COLO829 (cell line): ENCODE measurements at regions not wholly inside any gene's neighbourhood (a gene's known extent, or its start where the extent isn't known, plus 50 kb on each side); places are given as distances from the start of the nearest gene placed in this dataset.

Experiments
- DNase-seq: peaks from one replicate; pipeline ENCODE4 v3.0.0; 2012; ENCODE audit warnings: low spot score

DNA sequence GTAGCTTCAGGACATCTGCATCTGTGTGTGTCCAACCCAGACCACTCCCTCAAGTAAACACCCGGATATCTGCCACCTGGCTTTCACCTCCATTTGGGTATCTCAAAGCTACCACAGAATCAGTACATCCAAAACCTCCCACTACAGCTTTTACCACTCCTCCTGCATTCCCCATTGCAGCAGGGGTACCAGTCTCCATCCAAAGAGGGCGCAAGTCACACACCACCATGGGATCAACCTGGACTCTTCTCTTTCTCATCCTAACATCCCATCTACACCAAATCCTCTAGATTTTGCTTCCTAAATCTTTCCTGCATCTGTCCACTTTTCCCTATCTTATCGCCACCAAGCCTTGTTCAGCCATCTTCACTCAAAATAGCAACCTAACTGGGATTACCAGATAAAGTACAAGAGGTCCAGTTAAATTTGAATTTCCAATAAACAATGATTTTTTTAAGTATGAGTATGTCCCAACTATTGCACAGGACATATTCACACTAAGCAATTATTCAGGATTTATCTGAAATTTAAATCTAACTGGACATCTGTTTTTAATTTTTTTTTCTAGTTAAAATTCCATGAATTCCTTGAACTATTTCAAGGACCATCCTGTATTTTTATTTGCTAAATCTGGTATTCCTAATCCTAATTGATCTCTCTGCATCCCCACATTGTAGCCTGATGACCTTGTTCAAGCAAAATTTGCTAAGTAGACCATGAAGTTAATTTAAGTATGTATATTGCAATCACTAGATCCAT, 164.3 kb upstream of the MLN start:
- DNase-seq = no peak

DNA sequence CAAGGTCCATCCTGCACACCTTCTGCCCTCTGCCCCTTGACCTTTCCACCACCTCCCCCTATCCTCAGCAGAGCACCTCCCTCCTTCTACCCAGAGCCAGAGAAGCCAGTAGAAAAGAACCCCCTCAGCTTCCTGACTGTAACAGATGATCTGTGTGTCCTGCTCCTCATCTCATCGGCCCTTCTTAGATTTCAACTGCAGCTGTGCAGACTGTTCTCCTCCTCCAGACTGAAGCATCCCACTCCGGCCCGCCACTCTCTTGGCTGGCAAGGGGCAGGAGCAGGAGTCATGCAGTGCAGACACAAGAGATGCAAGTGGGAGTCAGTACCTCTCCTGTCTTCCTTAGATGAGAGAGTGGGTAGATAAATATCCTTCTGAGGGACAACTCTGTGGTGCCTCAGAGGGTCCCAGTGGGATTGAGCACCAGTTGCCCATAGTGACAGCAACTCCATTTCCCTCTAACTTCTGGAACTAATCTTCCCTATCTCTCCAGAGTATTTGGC, 163.5 kb upstream of the MLN start:
- no peak for DNase-seq

DNA sequence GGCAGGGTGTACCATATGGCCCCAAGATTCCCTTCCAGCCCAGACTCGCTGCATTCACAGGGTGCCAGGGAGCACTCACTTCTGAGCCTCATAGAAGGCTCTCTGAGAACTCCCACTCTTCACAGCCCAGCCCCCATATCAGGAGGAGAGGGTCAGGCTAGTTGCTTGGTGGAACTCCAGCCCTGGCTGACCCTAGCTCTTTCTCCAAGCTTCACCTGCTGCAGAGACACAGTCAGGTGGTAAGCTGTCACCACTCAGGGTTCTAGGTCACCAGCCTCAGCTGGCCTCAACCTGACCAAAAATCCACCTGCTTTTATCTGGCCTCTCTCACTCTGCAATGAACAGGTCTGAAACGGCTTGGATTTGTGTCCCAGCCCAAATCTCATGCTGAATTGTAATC, 162.7 kb upstream of the MLN start:
- no peak for DNase-seq

DNA sequence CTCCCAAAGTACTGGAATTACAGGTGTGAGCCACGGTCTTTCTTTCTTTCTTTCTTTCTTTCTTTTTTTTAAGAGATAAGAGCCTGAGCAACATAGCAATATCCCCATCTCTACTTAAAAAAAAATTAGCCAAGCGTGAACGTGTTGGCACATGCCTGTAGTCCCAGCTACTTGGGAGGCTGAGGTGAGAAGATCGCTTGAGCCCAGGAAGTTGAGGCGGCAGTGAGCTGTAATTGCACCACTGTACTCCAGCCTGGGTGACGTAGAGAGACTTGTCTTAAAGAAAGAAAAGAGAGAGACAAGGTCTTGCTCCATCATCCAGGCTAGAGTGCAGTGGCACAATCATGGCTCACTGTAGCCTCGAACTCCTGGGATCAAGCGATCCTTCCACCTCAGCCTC, 162.0 kb upstream of the MLN start:
- DNase-seq = no peak

DNA sequence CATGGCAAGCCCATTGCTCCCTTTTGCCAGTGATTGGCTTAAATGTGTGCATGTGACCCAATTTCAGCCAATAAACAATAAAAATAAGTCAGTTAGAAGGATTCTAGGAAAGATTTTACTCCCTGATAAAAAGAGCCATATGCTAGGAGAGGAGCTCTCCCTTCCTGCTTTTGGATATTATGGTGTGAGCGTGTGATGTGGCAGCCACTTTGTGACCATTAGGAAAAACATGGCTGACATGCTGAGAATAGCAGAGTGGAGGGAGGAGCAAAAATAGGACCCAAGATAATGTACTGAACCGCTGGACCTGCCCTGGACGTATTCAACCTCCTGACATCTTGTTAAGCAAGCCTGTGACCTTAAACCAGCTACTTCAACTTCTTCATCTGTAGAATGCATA, 160.6 kb upstream of the MLN start:
- no peak for DNase-seq

DNA sequence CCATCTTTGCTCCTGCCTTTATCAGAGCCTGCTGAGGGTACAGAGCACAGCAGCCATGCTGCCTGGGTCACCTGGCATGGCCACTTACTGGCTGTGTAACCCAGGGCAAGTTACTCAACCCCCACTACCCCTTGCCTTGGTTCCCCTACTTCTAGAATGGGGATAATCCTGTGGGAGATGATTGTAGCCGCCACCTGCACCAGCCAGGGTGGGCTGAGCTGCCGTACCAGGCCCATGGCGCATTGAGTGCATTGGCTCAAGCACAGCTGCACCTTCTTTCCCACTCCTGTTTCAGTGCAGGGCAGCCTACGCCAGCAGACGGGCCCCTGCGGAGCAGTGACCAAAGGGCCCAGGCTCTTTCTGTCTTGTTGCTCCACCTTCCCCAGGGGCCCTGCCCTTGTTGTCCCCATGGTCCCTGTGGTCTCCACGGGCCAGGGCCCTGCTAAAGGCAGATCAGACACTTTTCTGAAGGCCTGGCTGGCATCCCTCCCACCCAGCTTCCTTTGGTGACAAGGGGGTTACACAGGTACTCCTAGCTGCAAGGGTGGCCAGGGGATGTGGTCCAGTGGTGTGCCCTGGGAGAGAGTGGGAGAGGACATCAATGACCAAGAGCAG, 159.4 kb upstream of the MLN start:
- no peak for DNase-seq

DNA sequence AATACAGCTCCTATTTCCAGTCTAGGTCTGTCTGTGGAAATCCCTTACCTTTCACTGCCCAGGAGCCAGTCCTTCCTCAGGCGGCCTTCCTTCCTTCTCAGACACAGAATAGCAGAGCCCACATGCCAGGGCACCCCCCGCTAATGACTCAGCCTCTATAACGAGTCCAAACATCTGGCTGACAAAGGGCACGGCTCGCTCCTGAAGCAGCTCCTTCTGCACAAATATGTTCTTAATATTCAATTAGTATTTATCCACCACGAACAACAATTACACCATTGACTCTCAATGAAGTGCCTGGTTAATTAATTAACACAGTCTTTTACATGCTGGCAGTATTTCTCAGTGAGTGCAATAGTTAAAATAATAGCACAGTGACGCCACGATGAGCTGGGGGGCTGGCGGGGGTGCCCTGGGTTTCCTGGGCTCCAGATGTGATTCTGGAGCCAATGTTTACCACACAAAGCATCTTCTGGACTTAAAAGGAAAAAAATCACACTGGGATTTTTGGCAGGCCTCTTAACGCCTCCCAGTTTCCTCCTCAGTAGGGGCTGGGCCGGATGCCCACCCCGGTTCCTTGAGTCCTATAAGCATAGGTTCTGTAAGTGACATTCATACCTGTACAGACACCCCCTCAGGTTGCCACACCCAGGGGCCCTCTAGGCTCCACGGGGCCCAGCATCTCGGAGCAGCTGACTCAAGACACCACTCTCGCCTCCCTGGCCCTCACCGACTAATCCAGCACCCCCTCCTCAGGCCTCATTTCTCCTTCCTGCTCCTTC, 158.6 kb upstream of the MLN start:
- no peak for DNase-seq

DNA sequence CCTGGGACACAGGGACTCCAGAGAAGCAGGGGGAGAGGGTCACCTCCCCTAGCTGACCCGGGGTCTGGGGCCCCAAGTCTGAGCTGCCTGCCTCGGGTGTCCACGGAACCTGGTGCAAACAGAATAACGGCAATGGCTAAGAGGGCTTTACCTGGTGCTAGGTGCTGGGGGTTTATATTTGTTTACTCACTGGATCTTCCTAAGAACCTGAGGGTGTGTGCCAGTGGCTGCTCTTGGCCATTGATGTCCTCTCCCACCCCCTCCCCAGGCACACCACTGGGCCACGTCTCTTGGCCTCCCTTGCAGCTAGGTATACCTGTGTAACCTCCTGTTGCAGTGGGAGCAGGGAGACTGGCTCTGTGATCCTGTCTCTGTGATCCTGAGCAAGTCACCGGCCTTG, 157.9 kb upstream of the MLN start:
- no peak for DNase-seq

DNA sequence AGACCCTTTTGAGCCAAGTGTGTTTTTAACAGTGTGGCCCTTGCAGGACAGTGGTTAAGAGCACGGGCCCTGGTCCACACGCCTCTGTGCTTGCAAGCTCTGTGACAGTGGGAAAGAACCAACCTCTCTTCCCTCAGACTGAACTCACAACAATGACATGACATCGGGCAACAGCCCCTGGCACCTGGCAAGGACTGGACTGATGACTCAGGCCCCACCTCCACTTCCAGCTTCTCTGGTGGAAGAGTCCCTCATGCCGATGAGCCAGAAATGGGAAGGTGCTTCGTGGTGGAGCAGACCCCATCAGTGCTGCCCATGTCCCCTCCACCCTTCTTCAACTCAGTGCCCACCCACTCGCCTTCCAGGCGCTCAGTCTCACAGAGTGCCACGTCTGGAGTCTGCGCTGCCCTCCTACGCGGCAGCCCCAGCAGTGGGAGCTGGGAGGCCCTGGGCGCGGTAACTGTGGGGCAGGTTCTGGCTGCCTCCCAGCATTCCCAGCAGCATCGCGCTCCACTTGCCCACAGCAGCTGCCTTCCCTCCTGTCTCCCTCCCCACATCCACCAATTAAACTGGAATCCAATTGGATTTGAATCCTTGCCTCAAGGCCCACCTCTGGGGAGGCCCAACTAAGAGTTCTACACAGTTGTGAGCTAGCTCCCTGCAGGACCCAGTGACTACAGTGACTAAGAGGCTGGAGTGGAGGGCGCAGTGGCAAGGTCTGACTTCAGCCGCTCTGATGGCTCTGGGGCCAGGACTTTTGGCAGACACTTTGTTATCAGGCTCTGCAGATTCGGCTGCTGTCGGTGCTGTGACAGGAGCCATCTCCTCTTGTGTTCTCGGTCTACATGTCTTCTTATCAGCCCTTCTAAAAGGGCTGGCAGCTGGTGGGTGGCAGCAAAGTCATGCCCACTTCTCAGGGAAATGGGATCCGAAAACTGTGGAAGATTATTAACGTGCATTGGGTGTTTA, 156.8 kb upstream of the MLN start:
- no peak for DNase-seq

DNA sequence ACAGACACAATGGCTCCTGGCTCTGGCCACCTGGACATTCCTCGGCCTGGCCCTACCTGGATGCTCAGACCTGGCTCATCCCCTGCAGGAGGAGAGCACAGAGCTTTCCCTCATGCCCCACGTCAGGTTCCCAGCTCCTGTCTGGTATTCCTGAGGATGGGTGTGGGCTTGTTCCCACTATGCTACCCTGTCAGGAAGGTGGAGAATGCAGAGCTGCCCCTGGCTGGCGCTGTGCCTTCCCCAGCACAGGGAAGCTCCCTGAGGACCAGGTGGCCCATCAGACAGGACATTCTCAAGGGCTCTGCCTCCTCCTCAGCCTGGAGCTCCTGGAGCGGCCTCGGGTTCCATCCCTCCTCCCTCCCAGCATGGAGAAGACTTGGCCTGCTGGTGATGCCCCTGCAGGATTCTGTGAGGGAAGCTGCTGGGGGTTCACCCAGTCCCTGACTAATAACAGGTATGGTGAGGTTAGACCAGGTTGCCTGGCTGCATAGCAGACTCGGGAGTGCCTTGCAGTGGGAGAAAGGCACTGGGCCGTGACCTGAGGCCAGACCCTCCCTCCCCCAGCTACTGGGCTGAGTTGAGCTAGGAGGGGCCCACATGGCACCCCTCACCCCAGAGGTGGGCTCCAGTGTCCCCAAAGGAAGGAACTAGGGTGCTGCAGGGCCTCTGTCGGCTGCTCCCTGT, 156.0 kb upstream of the MLN start:
- no peak for DNase-seq

DNA sequence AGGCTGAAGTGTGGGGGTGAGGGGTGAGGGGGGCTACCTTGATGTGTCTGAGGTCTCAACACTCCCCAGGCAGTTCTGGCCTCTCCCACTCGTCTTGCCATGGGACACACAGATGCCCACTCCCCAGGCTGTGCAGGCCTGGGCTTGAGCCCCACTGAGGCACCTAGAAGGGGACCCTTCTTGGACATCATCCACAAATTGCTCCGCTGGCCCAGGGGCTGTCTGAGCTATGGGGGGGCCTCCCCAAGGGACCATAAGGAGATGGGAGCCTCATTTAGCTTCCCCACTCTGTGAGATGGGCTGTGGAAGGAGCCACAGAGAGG, 155.5 kb upstream of the MLN start:
- no peak for DNase-seq

DNA sequence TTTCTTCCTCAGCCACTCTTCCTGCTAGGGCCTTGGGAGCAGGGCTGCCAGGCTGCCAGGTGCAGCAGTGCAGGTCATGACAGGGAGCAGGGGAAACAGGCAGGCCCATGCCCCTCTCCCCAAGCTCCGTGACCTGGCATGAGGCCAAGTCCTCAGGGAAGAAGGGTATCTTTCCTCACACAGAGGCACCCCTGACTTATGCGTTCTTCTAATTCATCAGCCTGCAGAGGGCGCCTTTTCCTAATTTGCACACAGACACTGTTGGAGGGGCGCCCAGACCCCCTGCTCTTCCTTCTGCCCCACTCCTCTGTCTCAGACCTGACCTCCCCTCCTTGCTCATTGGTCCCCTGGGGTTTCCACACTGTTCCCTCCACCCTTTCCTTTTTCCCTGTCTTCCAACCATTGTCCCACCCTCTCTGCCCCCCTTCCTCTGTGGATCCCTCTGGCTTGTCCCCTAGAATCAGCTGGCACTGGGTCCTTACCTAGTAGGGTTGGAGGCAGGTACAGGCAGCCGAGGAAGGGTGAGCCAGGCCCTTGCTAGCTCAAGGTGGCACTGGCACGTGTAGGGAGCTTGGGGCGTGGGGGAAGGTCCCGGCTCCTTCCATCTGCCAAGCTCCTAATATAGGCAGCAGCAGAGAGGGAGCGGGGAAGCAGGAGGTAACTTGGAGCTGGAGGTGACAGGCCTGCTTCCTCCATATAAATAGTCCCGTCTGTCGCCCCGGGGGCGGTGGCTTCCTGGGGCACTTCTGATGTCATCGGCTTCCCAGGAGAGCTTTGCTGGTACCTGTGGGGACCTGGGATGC, 154.9 kb upstream of the MLN start:
- no peak for DNase-seq

DNA sequence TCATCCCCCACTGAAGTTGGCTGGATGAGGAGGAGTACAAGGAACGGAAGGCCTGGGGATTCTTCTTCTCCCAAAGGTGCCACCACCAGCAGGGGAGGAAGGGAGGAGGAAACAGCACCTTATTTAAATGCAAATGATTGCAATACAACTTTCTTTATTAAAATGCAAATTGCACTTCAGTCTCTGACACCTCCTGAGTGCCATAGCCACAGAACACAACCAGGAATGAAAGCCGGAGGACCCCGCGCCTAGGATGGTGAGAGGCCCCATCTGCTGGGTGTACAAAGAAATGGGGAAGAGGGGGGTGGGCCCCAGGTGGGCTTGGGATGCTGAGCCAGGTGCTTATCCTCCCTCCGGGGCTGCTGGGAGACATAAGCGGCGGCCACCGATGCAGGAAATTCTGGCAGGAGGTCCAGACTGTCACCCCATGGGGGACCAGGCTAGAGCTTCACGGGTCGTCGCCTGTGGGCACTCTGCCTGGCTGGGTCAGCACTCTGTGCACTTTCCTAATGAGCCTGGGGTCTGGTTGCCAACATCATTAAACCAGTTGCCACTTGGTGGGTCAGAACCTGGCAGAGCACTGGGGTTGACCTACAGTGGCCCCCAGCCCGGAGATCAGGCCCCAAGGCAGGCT, 154.2 kb upstream of the MLN start:
- no peak for DNase-seq

DNA sequence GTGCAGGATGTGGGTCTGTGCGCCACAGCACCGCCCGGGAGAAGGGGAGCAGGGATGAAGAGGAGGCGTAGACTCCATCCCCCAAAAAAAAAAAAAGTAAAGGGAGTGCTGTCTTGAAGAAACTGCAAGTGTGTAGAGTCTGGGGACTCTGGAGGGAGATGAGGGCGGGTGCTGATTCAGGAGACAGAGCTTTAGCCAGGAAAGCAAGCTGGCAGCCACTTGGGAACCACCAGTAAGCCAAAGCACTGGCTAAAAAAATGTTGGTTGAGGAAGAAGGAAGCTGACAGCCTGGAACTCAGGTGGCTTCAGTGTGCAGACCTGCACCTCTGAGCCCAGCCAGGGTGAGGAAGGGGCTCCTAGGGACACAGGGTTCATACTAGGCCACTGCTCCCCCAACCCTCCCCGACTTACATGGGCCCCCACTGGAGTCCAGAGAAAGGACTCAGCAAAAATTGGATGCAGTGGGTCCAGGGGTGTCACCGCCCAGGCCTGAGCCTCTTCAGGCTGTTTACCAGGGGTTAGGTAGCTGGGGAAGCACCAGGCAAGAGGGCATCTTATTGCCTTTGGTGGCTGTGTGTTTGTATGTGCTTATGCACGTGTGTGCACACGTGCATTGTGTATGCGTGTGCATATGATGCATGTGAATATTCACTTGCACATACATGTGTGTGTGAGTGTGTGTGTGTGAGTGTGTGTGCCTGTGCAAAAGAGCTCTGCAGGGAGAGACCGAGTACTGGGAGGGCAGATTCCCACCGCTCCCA, 153.5 kb upstream of the MLN start:
- DNase-seq = no peak

DNA sequence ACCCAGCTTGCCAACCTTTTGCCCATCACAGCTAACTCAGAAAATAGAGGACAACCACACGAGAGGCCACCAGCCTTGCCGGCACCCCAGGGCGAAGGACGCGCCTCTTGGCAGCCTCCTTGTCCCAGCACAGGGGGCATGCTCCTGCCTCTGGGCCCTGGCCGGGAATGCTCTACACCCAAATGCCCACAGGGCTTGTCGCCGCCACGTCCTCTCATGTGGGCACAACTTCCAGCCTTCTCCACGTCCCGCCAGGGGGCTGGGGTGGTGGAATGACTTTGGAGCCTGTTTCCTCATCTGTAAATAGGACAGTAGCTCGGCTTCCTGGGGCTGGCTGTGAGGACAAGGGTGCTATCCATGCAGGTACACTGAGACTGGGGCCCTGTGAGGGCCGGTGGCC, 152.4 kb upstream of the MLN start:
- DNase-seq = no peak

DNA sequence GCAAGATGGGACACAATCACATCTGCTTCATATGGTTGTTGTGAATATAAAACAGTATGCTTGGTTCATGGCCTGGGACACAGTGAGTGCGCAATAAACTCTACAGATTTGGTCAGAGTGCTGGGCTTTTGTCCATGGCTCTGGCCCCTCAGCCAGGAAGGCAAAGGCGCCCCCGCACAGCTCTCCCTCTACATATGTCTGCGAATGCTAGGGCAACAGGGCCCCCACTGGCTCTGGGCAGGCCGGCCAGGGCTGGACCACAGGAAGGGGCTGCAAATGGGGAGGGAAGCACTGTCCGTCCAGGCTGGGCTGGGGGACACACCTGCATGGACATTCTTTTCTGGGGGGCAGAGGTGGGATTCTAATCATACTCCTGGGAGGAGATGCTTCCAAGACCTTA, 151.8 kb upstream of the MLN start:
- no peak for DNase-seq

DNA sequence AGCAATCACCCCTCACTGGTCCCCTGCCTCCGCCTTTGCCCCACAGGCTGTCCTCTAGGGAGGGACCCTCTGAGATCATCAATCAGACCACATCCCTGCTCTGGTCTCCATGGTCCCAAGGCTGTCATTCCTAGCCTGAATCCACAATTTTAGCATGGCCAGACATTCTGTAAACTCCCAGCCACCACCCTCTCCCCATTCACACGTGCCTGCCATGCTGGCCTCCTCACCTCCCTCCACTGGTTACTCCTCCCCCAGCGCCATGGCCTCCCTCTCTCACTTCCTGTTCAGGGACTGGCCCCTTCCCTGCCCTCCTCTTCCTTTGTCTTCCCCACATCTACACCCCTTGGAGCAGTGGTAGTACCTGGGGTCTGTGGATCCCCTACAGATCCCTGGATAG, 150.7 kb upstream of the MLN start:
- no peak for DNase-seq

DNA sequence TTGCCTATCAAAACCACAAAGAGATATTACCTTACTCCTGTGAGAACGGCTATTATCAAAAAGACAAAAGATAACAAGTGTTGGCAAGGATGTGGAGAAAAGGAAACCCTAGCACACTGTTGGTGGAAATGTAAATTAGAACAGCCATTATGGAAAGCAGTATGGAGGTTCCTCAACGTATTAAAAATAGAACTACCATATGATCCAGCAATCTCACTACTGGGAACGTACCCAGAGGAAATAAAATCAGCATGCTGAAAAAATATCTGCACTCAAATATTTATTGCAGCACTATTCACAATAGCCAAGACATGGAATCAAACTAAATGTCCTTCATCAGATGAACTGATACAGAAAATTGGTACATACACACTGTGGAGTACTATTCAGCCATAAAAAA, 149.4 kb upstream of the MLN start:
- no peak for DNase-seq

DNA sequence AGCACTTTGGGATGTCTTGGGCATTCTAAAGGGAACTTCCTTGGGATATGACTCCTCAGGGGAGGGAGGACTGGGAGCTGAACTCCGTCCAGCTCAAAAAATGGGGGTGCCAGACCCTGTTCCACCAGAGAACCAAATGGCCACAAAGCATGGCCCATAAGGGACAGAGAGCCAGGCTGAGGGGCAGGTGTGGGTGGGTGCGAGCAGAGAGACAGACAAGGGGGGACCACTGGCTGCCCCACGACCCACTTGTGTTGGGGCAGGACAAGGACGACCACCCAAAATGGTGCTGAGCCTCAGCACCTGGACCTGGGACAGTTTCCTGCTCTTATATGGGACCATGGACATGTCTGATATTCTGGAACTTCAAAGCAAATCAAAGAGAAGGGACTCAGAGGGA, 148.2 kb upstream of the MLN start:
- no peak for DNase-seq
